ENCODE measurements at regions not wholly inside any gene's neighbourhood (a gene's known extent, or its start where the extent isn't known, plus 50 kb on each side); places are given as distances from the start of the nearest gene placed in this dataset.

DNA sequence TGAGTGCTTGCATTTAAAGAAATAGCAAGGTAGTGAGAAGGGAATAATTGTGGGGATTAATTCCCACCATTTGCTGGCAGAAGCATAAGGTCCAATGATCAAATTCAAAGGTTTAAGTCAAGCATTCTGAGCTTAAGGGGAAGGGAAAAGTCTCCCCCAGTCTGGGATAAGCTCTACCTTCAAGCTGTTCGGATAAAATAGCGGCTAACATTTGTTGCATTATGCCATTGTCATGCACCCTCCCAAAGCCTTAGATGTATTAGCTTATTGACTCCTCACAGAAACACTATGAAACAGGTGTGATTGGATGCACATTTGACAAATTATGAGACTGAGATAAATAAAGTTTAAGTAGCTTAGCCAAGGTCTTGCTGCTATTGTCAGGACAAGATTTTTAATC lies 52.2 kb upstream of the TGIF1 start:
- H3K4me1 ChIP-seq (ENCODE audit: control insufficient read depth, insufficient read depth, low read length) = no peaks in the 10 kb centered on the region
- no peak overlapping the region for H3K4me3 ChIP-seq (ENCODE audit: low read depth, low read length)
- H3K9me3 ChIP-seq (ENCODE audit: control insufficient read depth, insufficient read depth, low read length) = peaks cover 3% of the 10 kb centered on the region
- H3K36me3 ChIP-seq (ENCODE audit: control insufficient read depth, insufficient read depth, low read length) = no peaks in the 10 kb centered on the region
- no peak for DNase-seq (ENCODE audit: low read depth in 4 of 6, low spot score in 6 of 6)
- no peak overlapping the region for H3K27ac ChIP-seq (ENCODE audit: low read depth, low read length)
- H3K27me3 ChIP-seq (ENCODE audit: control insufficient read depth, insufficient read depth, low read length) = no peaks in the 10 kb centered on the region
- WGBS (ENCODE audit: insufficient coverage) = no CpG with 5 or more reads among the region's 2 CpGs

Data from spinal cord (tissue), 9 donors.